ENCODE measurements at regions not wholly inside any gene's neighbourhood (a gene's known extent, or its start where the extent isn't known, plus 50 kb on each side); places are given as distances from the start of the nearest gene placed in this dataset.

- TF ChIP-seq ZNF592 (IDR thresholded peaks at IDR 0.05) (peak; percentile 80; the same call in 1 of the 2 replicates), ZNF717 (CRISPR knock-in tag; IDR thresholded peaks at IDR 0.05) (no peak), MYC (IDR thresholded peaks at IDR 0.05; ENCODE audit: low read depth, low read length) (no peak), MYC (CRISPR knock-in tag; IDR thresholded peaks at IDR 0.05; ENCODE audit: borderline replicate concordance, low read depth) (no peak), NCOA6 (IDR thresholded peaks at IDR 0.05) (no peak), ZFP91 (CRISPR knock-in tag; IDR thresholded peaks at IDR 0.05) (no peak), YBX1 (IDR thresholded peaks at IDR 0.05) (no peak), NR2C2 (CRISPR knock-in tag; IDR thresholded peaks at IDR 0.05) (no peak), NR2C2 (tag; IDR thresholded peaks at IDR 0.05) (peak; percentile 39; the same call in 1 of the 2 replicates), POLR2H (tag; IDR thresholded peaks at IDR 0.05; ENCODE audit: low read depth) (no peak), ZNF23 (CRISPR knock-in tag; IDR thresholded peaks at IDR 0.05) (no peak), ZNF79 (CRISPR knock-in tag; IDR thresholded peaks at IDR 0.05; ENCODE audit: low read depth) (no peak), FUS (optimal IDR thresholded peaks at IDR 0.05; ENCODE audit: low read depth, low read length) (no peak), HDAC3 (IDR thresholded peaks at IDR 0.05; ENCODE audit: borderline replicate concordance, partially characterized antibody) (no peak), ZNF143 (CRISPR knock-in tag; IDR thresholded peaks at IDR 0.05) (no peak)
- TF ChIP-seq, protein P1, sequence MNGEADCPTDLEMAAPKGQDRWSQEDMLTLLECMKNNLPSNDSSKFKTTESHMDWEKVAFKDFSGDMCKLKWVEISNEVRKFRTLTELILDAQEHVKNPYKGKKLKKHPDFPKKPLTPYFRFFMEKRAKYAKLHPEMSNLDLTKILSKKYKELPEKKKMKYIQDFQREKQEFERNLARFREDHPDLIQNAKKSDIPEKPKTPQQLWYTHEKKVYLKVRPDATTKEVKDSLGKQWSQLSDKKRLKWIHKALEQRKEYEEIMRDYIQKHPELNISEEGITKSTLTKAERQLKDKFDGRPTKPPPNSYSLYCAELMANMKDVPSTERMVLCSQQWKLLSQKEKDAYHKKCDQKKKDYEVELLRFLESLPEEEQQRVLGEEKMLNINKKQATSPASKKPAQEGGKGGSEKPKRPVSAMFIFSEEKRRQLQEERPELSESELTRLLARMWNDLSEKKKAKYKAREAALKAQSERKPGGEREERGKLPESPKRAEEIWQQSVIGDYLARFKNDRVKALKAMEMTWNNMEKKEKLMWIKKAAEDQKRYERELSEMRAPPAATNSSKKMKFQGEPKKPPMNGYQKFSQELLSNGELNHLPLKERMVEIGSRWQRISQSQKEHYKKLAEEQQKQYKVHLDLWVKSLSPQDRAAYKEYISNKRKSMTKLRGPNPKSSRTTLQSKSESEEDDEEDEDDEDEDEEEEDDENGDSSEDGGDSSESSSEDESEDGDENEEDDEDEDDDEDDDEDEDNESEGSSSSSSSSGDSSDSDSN (IDR thresholded peaks at IDR 0.05; ENCODE audit: borderline replicate concordance in 1 of 2, low read depth in 2 of 2, low read length in 2 of 2) = no peak
- TF ChIP-seq, protein P2, sequence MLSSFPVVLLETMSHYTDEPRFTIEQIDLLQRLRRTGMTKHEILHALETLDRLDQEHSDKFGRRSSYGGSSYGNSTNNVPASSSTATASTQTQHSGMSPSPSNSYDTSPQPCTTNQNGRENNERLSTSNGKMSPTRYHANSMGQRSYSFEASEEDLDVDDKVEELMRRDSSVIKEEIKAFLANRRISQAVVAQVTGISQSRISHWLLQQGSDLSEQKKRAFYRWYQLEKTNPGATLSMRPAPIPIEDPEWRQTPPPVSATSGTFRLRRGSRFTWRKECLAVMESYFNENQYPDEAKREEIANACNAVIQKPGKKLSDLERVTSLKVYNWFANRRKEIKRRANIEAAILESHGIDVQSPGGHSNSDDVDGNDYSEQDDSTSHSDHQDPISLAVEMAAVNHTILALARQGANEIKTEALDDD (IDR thresholded peaks at IDR 0.05) = no peak
Measured at GRCh38 chrX:39859991-39860861, 237.5 kb downstream of the BCOR start (continued).
